ENCODE measurements at regions not wholly inside any gene's neighbourhood (a gene's known extent, or its start where the extent isn't known, plus 50 kb on each side); places are given as distances from the start of the nearest gene placed in this dataset.
A peak's percentile ranks its signal among the peaks of the same experiment; 100 is the strongest.

- DNase-seq = peak in 1 of 10 donors; percentile 12
- peaks cover 15 to 46% (median 33%) of the 10 kb centered on the region in 4 donors for H3K4me1 Mint-ChIP-seq
- H3K4me3 Mint-ChIP-seq = peak overlapping the region in 6 of 10 donors; percentile 20 to 71 (median 55)
- peak overlapping the region; percentile 83 to 95 (median 93) for H3K27ac Mint-ChIP-seq
- H3K36me3 Mint-ChIP-seq = no peaks in the 10 kb centered on the region
- POLR2A ChIA-PET = interaction anchor here (1.2 to 2.0 kb wide), 4 partner anchors 8 to 264 kb away, joined by 3 to 9 read pairs (median 6); partner anchors contain the start of gene NFKBIZ
- peaks cover 0 to 15% (median 2%) of the 10 kb centered on the region in 9 donors for H3K9me3 Mint-ChIP-seq
- H3K27me3 Mint-ChIP-seq = no peaks in the 10 kb centered on the region
- ATAC-seq = peak in 1 of 2 donors; percentile 31
These were observed 264.2 kb downstream of the NFKBIZ start for GRCh38 chr3:102113421-102114041.

DNA sequence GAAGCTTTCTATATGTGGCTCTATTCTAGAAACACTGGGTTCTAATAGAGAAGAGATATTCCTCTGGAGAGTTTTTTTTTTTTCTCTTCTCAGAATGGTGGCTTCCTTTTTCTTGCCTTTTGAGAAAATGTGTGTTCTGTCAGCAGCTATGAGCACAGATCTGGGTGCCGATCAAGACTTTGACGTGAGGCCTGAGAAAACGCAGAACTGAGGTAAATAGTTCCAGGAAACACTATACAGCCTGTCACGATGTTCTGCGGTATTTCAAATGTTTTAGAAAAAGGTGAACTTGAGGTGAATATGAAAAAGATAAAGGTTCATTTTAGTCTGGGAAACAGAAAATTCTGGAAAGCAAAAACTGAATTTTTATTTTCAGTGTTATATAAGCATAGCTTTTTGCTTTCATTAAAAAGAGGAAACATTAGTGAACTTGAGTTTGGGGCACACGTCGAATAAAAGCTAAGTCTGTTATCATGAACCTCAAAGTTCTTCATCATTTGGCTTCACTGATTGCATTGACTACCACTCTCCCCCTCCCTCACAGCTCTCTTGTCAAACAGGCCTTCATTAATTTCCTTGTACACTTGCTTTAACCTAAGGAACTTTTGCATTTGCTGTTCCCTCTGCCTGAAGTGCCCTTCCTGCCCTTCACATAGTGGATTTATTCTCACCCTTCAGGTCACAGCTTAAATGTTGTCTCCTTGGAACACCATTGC lies 265.1 kb downstream of the NFKBIZ start:
- peak in 9 of 10 donors; percentile 23 to 87 (median 64) for DNase-seq
- peak; percentile 97 to 99 for ATAC-seq
- peaks cover 15 to 53% (median 37%) of the 10 kb centered on the region in 4 donors for H3K4me1 Mint-ChIP-seq
- H3K4me3 Mint-ChIP-seq = peak overlapping the region; percentile 2 to 71 (median 52)
- H3K36me3 Mint-ChIP-seq = peaks cover 0 to 2% (median 0%) of the 10 kb centered on the region in 3 donors
- POLR2A ChIA-PET = interaction anchor here (0.7 to 2.0 kb wide), 5 partner anchors 8 to 430 kb away, joined by 3 to 9 read pairs (median 5); partner anchors contain the start of gene NFKBIZ
- H3K27me3 Mint-ChIP-seq = no peaks in the 10 kb centered on the region
- peaks cover 0 to 18% (median 2%) of the 10 kb centered on the region in 9 donors for H3K9me3 Mint-ChIP-seq
- H3K27ac Mint-ChIP-seq = peak overlapping the region; percentile 83 to 95 (median 93)

DNA sequence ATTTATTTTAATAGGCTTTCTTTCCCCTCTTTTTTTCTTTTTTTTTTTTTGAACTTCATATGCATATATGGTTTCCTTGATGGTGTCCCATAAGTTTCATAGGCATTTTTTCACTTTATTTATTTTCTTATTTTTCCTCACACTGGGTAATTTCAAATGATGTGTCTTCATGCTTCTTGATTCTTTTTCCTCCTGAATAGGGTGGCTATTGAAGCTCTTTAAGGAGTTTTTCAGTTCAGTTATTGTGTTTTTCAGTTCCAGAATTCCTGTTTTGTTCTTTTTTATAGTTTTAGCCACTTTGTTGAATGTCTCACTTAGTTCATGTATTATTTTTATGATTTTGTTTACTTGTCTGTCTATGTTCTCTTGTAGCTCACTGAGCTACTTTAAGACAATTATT lies 273.2 kb downstream of the NFKBIZ start:
- Mint-ChIP-seq H3K4me1 (peaks cover 2 to 13% (median 8%) of the 10 kb centered on the region in 4 donors), H3K27ac (peak overlapping the region in 1 of 10 donors; percentile 76), H3K36me3 (peaks cover 0 to 27% (median 17%) of the 10 kb centered on the region in 3 donors), H3K27me3 (no peaks in the 10 kb centered on the region), H3K4me3 (no peak overlapping the region), H3K9me3 (peaks cover 6 to 48% (median 28%) of the 10 kb centered on the region in 9 donors)
- no peak for ATAC-seq
- POLR2A ChIA-PET = interaction anchor here (0.7 to 1.0 kb wide), 2 partner anchors 65 to 174 kb away, joined by 3 to 4 read pairs; no protein-coding TSS in a partner anchor
- no peak for DNase-seq

DNA sequence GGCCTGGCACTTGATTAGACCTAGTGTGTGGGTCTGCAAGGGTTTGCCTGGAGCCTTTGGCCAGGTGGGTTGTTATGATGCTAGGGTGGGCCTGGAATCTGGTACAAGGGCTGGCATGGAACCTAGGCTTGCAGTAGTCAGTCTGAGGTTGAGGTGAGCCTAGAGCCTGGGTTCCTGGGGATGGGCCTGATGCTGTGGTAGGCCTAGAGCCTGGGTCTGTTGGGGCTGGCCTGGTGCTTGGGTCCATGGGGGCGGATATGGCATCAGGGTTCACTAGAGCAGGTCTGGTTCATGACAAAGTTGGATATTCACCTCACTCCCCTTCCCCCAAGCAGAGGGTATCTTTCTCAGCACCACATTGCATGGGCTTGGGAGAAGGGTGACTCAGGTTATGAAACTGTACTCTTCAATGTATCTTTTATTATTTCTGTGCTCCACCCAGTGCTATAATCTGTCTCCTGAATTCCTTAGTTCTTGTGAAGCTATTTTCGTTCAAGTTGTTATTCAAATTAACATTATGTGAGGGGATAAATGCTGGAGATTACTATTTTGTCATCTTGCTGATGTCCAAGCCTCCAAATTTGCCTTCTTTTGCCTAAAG lies 274.4 kb downstream of the NFKBIZ start:
- Mint-ChIP-seq H3K4me1 (peaks cover 2 to 13% (median 8%) of the 10 kb centered on the region in 4 donors), H3K27me3 (no peaks in the 10 kb centered on the region), H3K36me3 (peaks cover 0 to 27% (median 17%) of the 10 kb centered on the region in 3 donors), H3K4me3 (no peak overlapping the region), H3K9me3 (peaks cover 5 to 47% (median 28%) of the 10 kb centered on the region in 9 donors), H3K27ac (peak overlapping the region in 2 of 10 donors; percentile 20 to 76)
- POLR2A ChIA-PET = interaction anchor here (0.8 kb wide), 1 partner anchor 18 kb away, joined by 3 read pairs; no protein-coding TSS in a partner anchor
- no peak for DNase-seq
- no peak for ATAC-seq

GRCh38 chr3:102124282-102124681 lies 275.0 kb downstream of the NFKBIZ start:
- ATAC-seq (no peak), DNase-seq (no peak)
- Mint-ChIP-seq H3K36me3 (peaks cover 0 to 26% (median 17%) of the 10 kb centered on the region in 3 donors), H3K4me1 (peaks cover 2 to 8% (median 4%) of the 10 kb centered on the region in 4 donors), H3K27ac (no peak overlapping the region), H3K9me3 (peaks cover 5 to 41% (median 28%) of the 10 kb centered on the region in 9 donors), H3K27me3 (no peaks in the 10 kb centered on the region), H3K4me3 (no peak overlapping the region)
- POLR2A ChIA-PET = no interaction called here

DNA sequence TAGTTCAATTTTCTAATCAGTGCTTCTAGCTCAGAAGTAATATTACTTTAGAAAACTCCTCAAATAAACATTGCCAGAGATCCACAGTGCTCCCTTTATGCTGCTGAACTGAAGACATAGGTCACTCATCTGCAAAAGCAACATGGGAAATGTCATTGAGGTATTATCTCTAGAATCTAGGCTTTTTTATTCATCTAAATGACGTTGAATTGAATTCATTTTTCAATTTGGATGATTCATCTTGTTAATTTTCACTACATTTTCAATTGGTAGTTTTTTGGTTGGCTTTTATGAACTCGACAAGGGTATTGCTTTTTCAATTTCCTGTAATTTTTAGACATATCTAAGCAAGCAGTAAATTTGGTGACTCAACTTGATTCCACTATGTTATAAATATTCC lies 275.4 kb downstream of the NFKBIZ start:
- ATAC-seq (no peak), DNase-seq (no peak)
- Mint-ChIP-seq H3K9me3 (peaks cover 5 to 40% (median 28%) of the 10 kb centered on the region in 9 donors), H3K4me3 (no peak overlapping the region), H3K36me3 (peaks cover 0 to 26% (median 17%) of the 10 kb centered on the region in 3 donors), H3K4me1 (peaks cover 2 to 9% (median 6%) of the 10 kb centered on the region in 4 donors), H3K27ac (no peak overlapping the region), H3K27me3 (no peaks in the 10 kb centered on the region)
- POLR2A ChIA-PET = no interaction called here

- H3K4me3 Mint-ChIP-seq = no peak overlapping the region
- H3K27ac Mint-ChIP-seq = no peak overlapping the region
- POLR2A ChIA-PET = no interaction called here
These were observed 276.1 kb downstream of the NFKBIZ start for GRCh38 chr3:102125197-102125993.

DNA sequence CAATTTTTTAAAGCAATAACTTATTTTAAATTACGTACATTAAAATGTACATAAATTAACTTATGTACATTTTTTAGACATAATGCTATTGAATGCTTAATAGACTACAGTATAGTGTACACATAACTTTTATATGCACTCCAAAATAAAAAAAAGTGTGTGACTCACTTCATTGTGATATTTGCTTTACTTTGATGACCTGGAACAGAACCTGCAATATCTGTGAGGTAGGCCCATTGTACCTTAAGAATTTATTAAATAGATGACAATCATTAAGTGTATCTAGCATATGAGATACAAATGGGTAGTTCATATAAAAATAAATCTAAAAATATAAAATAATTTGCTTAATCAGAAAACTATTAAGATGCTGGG lies 276.7 kb downstream of the NFKBIZ start:
- no peak overlapping the region for H3K4me3 Mint-ChIP-seq
- no peak for DNase-seq
- no peak for ATAC-seq
- POLR2A ChIA-PET = no interaction called here
- H3K4me1 Mint-ChIP-seq = peaks cover 10 to 21% (median 19%) of the 10 kb centered on the region in 4 donors
- H3K27ac Mint-ChIP-seq = no peak overlapping the region
- no peaks in the 10 kb centered on the region for H3K27me3 Mint-ChIP-seq
- peaks cover 5 to 28% (median 21%) of the 10 kb centered on the region in 9 donors for H3K9me3 Mint-ChIP-seq
- H3K36me3 Mint-ChIP-seq = peaks cover 0 to 21% (median 17%) of the 10 kb centered on the region in 3 donors

More at GRCh38 chr3:102125197-102125993, 276.1 kb downstream of the NFKBIZ start:
- ATAC-seq (no peak), DNase-seq (no peak)
- Mint-ChIP-seq H3K4me1 (peaks cover 6 to 16% (median 13%) of the 10 kb centered on the region in 4 donors), H3K36me3 (peaks cover 0 to 21% (median 17%) of the 10 kb centered on the region in 3 donors), H3K27me3 (no peaks in the 10 kb centered on the region), H3K9me3 (peaks cover 5 to 33% (median 25%) of the 10 kb centered on the region in 9 donors)

DNA sequence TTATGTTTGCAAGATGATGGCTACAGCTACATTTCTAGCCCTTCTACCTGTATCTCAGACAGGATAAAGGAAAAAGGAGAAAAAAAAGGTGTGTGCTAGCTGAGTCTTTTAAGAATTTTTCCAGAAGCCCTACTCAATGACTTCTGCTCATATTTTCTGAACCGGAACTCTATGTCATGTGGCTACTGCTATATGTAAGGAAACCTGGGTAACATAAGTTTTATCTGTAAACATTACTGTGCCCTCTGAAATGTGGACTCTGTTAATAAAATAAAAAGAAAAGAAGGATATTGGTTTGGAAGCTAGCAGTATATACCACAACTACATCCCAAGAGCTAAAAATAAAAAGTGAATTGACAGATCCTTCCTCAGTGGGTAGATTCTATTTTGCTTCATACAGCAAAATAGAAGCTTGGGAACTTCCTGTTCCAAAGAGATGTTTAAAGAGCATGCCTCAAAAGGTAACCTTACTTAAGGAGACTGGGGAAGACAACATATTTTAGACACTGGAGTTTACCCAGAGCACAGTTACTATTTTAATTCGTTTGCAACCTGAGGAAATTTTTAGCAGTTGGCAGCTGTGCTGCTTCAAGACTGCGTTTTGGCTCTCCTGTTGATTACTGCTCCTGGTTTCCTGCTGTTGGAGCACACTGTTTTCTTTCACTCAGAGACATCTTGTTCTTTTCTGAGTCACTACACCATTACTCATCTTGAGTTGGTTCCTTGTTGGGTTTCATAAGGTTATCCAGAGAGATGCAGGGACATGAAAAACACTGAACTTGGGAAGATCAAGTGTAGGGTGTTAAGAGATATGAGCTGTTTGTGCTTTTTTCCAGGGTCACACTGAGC lies 280.7 kb downstream of the NFKBIZ start:
- H3K9me3 Mint-ChIP-seq = peaks cover 0 to 2% (median 0%) of the 10 kb centered on the region in 9 donors
- peaks cover 0 to 1% (median 0%) of the 10 kb centered on the region in 5 donors for H3K27me3 Mint-ChIP-seq
- peak overlapping the region in 1 of 10 donors; percentile 7 for H3K4me3 Mint-ChIP-seq
- no peaks in the 10 kb centered on the region for H3K36me3 Mint-ChIP-seq
- POLR2A ChIA-PET = no interaction called here
- H3K4me1 Mint-ChIP-seq = peaks cover 12 to 19% (median 17%) of the 10 kb centered on the region in 4 donors
- ATAC-seq (peak in 1 of 2 donors; percentile 53), DNase-seq (peak in 1 of 10 donors; percentile 8)
- peak overlapping the region in 7 of 10 donors; percentile 42 to 79 (median 67) for H3K27ac Mint-ChIP-seq

- no peaks in the 10 kb centered on the region for H3K36me3 Mint-ChIP-seq
- H3K4me3 Mint-ChIP-seq = no peak overlapping the region
- H3K4me1 Mint-ChIP-seq = peaks cover 12 to 27% (median 24%) of the 10 kb centered on the region in 4 donors
- POLR2A ChIA-PET = no interaction called here
- peaks cover 0 to 2% (median 0%) of the 10 kb centered on the region in 9 donors for H3K9me3 Mint-ChIP-seq
- ATAC-seq (no peak), DNase-seq (no peak)
- peaks cover 0 to 1% (median 0%) of the 10 kb centered on the region in 5 donors for H3K27me3 Mint-ChIP-seq
- peak overlapping the region in 1 of 10 donors; percentile 74 for H3K27ac Mint-ChIP-seq
These were observed 283.1 kb downstream of the NFKBIZ start for GRCh38 chr3:102132370-102132769.

GRCh38 chr3:102133376-102133775 lies 284.1 kb downstream of the NFKBIZ start:
- H3K27me3 Mint-ChIP-seq = peaks cover 0 to 1% (median 0%) of the 10 kb centered on the region in 5 donors
- H3K27ac Mint-ChIP-seq = peak overlapping the region in 2 of 10 donors; percentile 5 to 52
- no peaks in the 10 kb centered on the region for H3K36me3 Mint-ChIP-seq
- POLR2A ChIA-PET = interaction anchor here (0.6 to 1.5 kb wide), 2 partner anchors 230 to 284 kb away, joined by 3 read pairs; partner anchors contain the start of gene NFKBIZ
- H3K4me1 Mint-ChIP-seq = peaks cover 12 to 27% (median 24%) of the 10 kb centered on the region in 4 donors
- no peak for DNase-seq
- no peaks in the 10 kb centered on the region for H3K9me3 Mint-ChIP-seq
- ATAC-seq = no peak
- no peak overlapping the region for H3K4me3 Mint-ChIP-seq

Measured in naive thymus-derived CD8-positive, alpha-beta T cell (primary cell).